SU-DHL-6 (cell line): ENCODE measurements at regions not wholly inside any gene's neighbourhood (a gene's known extent, or its start where the extent isn't known, plus 50 kb on each side); places are given as distances from the start of the nearest gene placed in this dataset.

ENCODE experiments used
- EZH2phosphoT487 ChIP-seq: fragments of 200-600 bp; sonication (generic), shearing (Covaris generic); conservative IDR thresholded peaks from 2 replicates; pipeline ENCODE4 v1.6.1; 2018; ENCODE audit warnings: mild to moderate bottlenecking, antibody characterized with exemption, low read length, moderate library complexity, mixed read lengths
- TF ChIP-seq, protein P1 (sequence below): fragments of 200-600 bp; sonication (generic); IDR thresholded peaks from one replicate; pipeline ENCODE4 v1.5.1; 2017; ENCODE audit warnings: antibody characterized with exemption, mild to moderate bottlenecking, low read length, moderate library complexity; ENCODE audit not compliant: insufficient read depth, poor library complexity, severe bottlenecking

- TF ChIP-seq, protein P1, sequence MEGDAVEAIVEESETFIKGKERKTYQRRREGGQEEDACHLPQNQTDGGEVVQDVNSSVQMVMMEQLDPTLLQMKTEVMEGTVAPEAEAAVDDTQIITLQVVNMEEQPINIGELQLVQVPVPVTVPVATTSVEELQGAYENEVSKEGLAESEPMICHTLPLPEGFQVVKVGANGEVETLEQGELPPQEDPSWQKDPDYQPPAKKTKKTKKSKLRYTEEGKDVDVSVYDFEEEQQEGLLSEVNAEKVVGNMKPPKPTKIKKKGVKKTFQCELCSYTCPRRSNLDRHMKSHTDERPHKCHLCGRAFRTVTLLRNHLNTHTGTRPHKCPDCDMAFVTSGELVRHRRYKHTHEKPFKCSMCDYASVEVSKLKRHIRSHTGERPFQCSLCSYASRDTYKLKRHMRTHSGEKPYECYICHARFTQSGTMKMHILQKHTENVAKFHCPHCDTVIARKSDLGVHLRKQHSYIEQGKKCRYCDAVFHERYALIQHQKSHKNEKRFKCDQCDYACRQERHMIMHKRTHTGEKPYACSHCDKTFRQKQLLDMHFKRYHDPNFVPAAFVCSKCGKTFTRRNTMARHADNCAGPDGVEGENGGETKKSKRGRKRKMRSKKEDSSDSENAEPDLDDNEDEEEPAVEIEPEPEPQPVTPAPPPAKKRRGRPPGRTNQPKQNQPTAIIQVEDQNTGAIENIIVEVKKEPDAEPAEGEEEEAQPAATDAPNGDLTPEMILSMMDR = no peak
- TF ChIP-seq EZH2phosphoT487 = no peak
These were observed 51.7 kb downstream of the FAM50B start for GRCh38 chr6:3900744-3901336.
